Small intestine (tissue), 7 donors: ENCODE measurements at regions not wholly inside any gene's neighbourhood (a gene's known extent, or its start where the extent isn't known, plus 50 kb on each side); places are given as distances from the start of the nearest gene placed in this dataset.
A peak's percentile ranks its signal among the peaks of the same experiment; 100 is the strongest.

Experiments used
- DNase-seq, 2 donors: peaks; one replicate each; pipeline versions ENCODE4 v3.0.0 to v3.0.0-alpha.2; 2013
- FAIRE-seq: peaks from 2 replicates; lab custom pipeline; 2012; peaks lifted over from hg19 to GRCh38; lab: Jason Lieb, UNC
- H3K27ac ChIP-seq, 3 donors: one replicate each; pipeline ENCODE4 v1.5.1; 2013; ENCODE audit warnings: low read length in 2 of 3, mild to moderate bottlenecking in 2 of 3, control low read depth in 1 of 3, inconsistent platforms in 1 of 3, low read depth in 1 of 3, moderate library complexity in 1 of 3
- H3K27me3 ChIP-seq, 3 donors: one replicate each; pipeline ENCODE4 v1.6.1; 2013; ENCODE audit warnings: low read length in 3 of 3, inconsistent platforms in 1 of 3; ENCODE audit not compliant: control insufficient read depth in 3 of 3, insufficient read depth in 3 of 3
- H3K36me3 ChIP-seq, 3 donors: one replicate each; pipeline ENCODE4 v1.6.1; 2013; ENCODE audit warnings: low read length in 3 of 3, inconsistent platforms in 1 of 3, low read depth in 1 of 3, mild to moderate bottlenecking in 1 of 3, moderate library complexity in 1 of 3; ENCODE audit not compliant: control insufficient read depth in 3 of 3, insufficient read depth in 2 of 3
- H3K4me1 ChIP-seq, 3 donors: one replicate each; pipeline ENCODE4 v1.6.1; 2013; ENCODE audit warnings: low read length in 2 of 3, inconsistent platforms in 1 of 3, low read depth in 1 of 3, mild to moderate bottlenecking in 1 of 3, moderate library complexity in 1 of 3; ENCODE audit not compliant: control insufficient read depth in 3 of 3, insufficient read depth in 2 of 3
- H3K4me3 ChIP-seq, 3 donors: one replicate each; pipeline ENCODE4 v1.5.1; 2013; ENCODE audit warnings: low read length in 3 of 3, control low read depth in 1 of 3, inconsistent platforms in 1 of 3, low read depth in 1 of 3, mild to moderate bottlenecking in 1 of 3, moderate library complexity in 1 of 3
- H3K9me3 ChIP-seq, 2 donors: one replicate each; pipeline ENCODE4 v1.6.1; 2013; ENCODE audit warnings: low read depth in 1 of 2, low read length in 1 of 2; ENCODE audit not compliant: control insufficient read depth in 2 of 2, insufficient read depth in 1 of 2
- WGBS, 3 donors: extraction: QIAGEN DNeasy Blood & Tissue Kit; methylation state at CpG; one replicate each; pipeline ENCODE4 v1.1.7; 2013; 5-methylcytosine and 5-hydroxymethylcytosine counted together
- donor health status: healthy with polysubstance abuse.
- donor health status: control.
- donor health status: control.
- donor health status: Bipolar disorder and iron deficiency.
- donor health status: healthy.

- Histone ChIP-seq H3K36me3 (no peaks in the 10 kb centered on the region), H3K4me1 (peaks cover 4 to 17% (median 6%) of the 10 kb centered on the region in 3 donors), H3K27ac (peak overlapping the region; percentile 16 to 57 (median 22)), H3K27me3 (no peaks in the 10 kb centered on the region), H3K9me3 (peaks cover 0 to 4% of the 10 kb centered on the region in 2 donors), H3K4me3 (no peak overlapping the region)
- 62 to 66% (median 66%) methylated on average over 2 of the region's 2 CpGs for WGBS, 3 donors
- FAIRE-seq (no peak), DNase-seq (no peak)
Observed at GRCh38 chr15:85318732-85319076, 61.7 kb upstream of the AKAP13 start.

GRCh38 chr15:85324202-85324601, 56.2 kb upstream of the AKAP13 start:
- no peaks in the 10 kb centered on the region for H3K4me1 ChIP-seq
- 42 to 76% (median 58%) methylated on average over 2 of the region's 2 CpGs for WGBS, 3 donors
- H3K27me3 ChIP-seq = no peaks in the 10 kb centered on the region
- no peak overlapping the region for H3K4me3 ChIP-seq
- DNase-seq = no peak
- no peak for FAIRE-seq
- H3K36me3 ChIP-seq = no peaks in the 10 kb centered on the region
- no peak overlapping the region for H3K27ac ChIP-seq
- peaks cover 0 to 4% of the 10 kb centered on the region in 2 donors for H3K9me3 ChIP-seq

- FAIRE-seq (no peak), DNase-seq (no peak)
- Histone ChIP-seq H3K27ac (no peak overlapping the region), H3K9me3 (peaks cover 0 to 4% of the 10 kb centered on the region in 2 donors), H3K27me3 (no peaks in the 10 kb centered on the region), H3K4me3 (no peak overlapping the region), H3K36me3 (no peaks in the 10 kb centered on the region), H3K4me1 (peaks cover 0 to 14% (median 2%) of the 10 kb centered on the region in 3 donors)
- 89 to 97% (median 94%) methylated on average over 2 of the region's 2 CpGs for WGBS, 3 donors
Observed at GRCh38 chr15:85325834-85326233, 54.6 kb upstream of the AKAP13 start.

- H3K9me3 ChIP-seq = peaks cover 0 to 4% of the 10 kb centered on the region in 2 donors
- no peak for FAIRE-seq
- no peak for DNase-seq
Observed at GRCh38 chr15:85326291-85326690, 54.1 kb upstream of the AKAP13 start.

GRCh38 chr15:85327820-85328219, 52.6 kb upstream of the AKAP13 start:
- Histone ChIP-seq H3K27ac (no peak overlapping the region), H3K4me1 (peaks cover 2 to 22% (median 6%) of the 10 kb centered on the region in 3 donors), H3K9me3 (no peaks in the 10 kb centered on the region), H3K4me3 (no peak overlapping the region), H3K27me3 (no peaks in the 10 kb centered on the region), H3K36me3 (no peaks in the 10 kb centered on the region)
- DNase-seq = peak in 1 of 2 donors; percentile 24
- WGBS, 3 donors = 32 to 53% (median 48%) methylated on average over 3 of the region's 3 CpGs
- FAIRE-seq = no peak

More at GRCh38 chr15:85326291-85326690, 54.1 kb upstream of the AKAP13 start:
- Histone ChIP-seq H3K36me3 (no peaks in the 10 kb centered on the region), H3K27me3 (no peaks in the 10 kb centered on the region), H3K4me1 (peaks cover 1 to 16% (median 2%) of the 10 kb centered on the region in 3 donors), H3K4me3 (no peak overlapping the region), H3K27ac (no peak overlapping the region)

- Histone ChIP-seq H3K4me1 (peaks cover 2 to 22% (median 6%) of the 10 kb centered on the region in 3 donors), H3K4me3 (peak overlapping the region in 2 of 3 donors; percentile 34 to 46), H3K27ac (peak overlapping the region; percentile 66 to 94 (median 75)), H3K36me3 (no peaks in the 10 kb centered on the region), H3K27me3 (no peaks in the 10 kb centered on the region), H3K9me3 (no peaks in the 10 kb centered on the region)
- DNase-seq (peak; percentile 75 to 84), FAIRE-seq (no peak)
- WGBS, 3 donors = 1 to 11% (median 5%) methylated on average over 19 of the region's 19 CpGs
Observed at GRCh38 chr15:85329561-85330422, 50.6 kb upstream of the AKAP13 start.
